SK-N-SH (cell line): ENCODE measurements at regions not wholly inside any gene's neighbourhood (a gene's known extent, or its start where the extent isn't known, plus 50 kb on each side); places are given as distances from the start of the nearest gene placed in this dataset.

Experiments used
- CTCF ChIA-PET: fragments of 300-600, 350-600 bp; formaldehyde crosslinking; extraction: SDS; loops from one replicate; lab custom pipeline; 2021; lab: Yijun Ruan, JAX
- POLR2A ChIA-PET: fragments of 350-600 bp; sonication (Branson Sonifier 250); formaldehyde crosslinking; extraction: SDS; loops from one replicate; lab custom pipeline; 2020; ENCODE audit warnings: antibody characterized with exemption, inconsistent platforms; lab: Yijun Ruan, JAX
- DNase-seq: peaks from one replicate; pipeline ENCODE4 v3.0.0; 2012
- H2AFZ ChIP-seq: fragments of 200-600 bp; sonication (generic); 2 replicates; pipeline ENCODE4 v1.8.1; 2016; ENCODE audit warnings: antibody characterized with exemption, mild to moderate bottlenecking, low read depth
- H3F3A ChIP-seq: fragments of 200-600 bp; sonication (generic); replicated peaks from 2 replicates; pipeline ENCODE3; 2016; ENCODE audit warnings: antibody characterized with exemption, mild to moderate bottlenecking; ENCODE audit not compliant: insufficient read depth
- H3K27ac ChIP-seq, 2 experiments: fragments of 200-500 bp in 1 of 2; fragments of 200-600 bp in 1 of 2; sonication (Bioruptor generic) in 1 of 2; sonication (generic), shearing (Covaris generic) in 1 of 2; 2 replicates each; pipeline versions ENCODE4 v1.5.1 to v1.6.1; 2014 to 2016; ENCODE audit warnings: low read depth in 2 of 2, inconsistent platforms in 1 of 2, low read length in 1 of 2, mild to moderate bottlenecking in 1 of 2, mixed read lengths in 1 of 2
- H3K27me3 ChIP-seq: fragments of 200-600 bp; sonication (generic), shearing (Covaris generic); 2 replicates; pipeline ENCODE4 v1.6.1; 2016; ENCODE audit warnings: mixed run types; ENCODE audit not compliant: insufficient read depth
- H3K36me3 ChIP-seq, 2 experiments: fragments of 200-500 bp in 1 of 2; fragments of 200-600 bp in 1 of 2; sonication (Bioruptor generic) in 1 of 2; sonication (generic) in 1 of 2; replicated peaks in 1 of 2; 2 replicates each; pipeline versions ENCODE3 to v1.5.1; 2014 to 2016; ENCODE audit warnings: low read length in 1 of 2, mild to moderate bottlenecking in 1 of 2; ENCODE audit not compliant: insufficient read depth in 2 of 2, control insufficient read depth in 1 of 2
- H3K4me1 ChIP-seq, 2 experiments: fragments of 200-500 bp in 1 of 2; fragments of 200-600 bp in 1 of 2; sonication (Bioruptor generic) in 1 of 2; sonication (generic), shearing (Covaris generic) in 1 of 2; 2 replicates each; pipeline versions ENCODE4 v1.5.1 to v1.6.1; 2014 to 2016; ENCODE audit warnings: low read depth in 1 of 2, low read length in 1 of 2, mixed run types in 1 of 2; ENCODE audit not compliant: insufficient read depth in 2 of 2, control insufficient read depth in 1 of 2
- H3K4me2 ChIP-seq: fragments of 200-600 bp; sonication (generic), shearing (Covaris generic); 2 replicates; pipeline ENCODE4 v1.6.1; 2017; ENCODE audit warnings: mixed run types
- H3K4me3 ChIP-seq, 2 experiments: fragments of 200-500 bp in 1 of 2; fragments of 200-600 bp in 1 of 2; sonication (Bioruptor generic) in 1 of 2; sonication (generic), shearing (Covaris generic) in 1 of 2; 2 replicates each; pipeline versions ENCODE4 v1.5.1 to v1.8.1; 2014 to 2016; ENCODE audit warnings: low read depth in 2 of 2, inconsistent platforms in 1 of 2, low read length in 1 of 2, mild to moderate bottlenecking in 1 of 2, mixed read lengths in 1 of 2, moderate library complexity in 1 of 2
- H3K79me2 ChIP-seq: fragments of 200-600 bp; sonication (generic); 2 replicates; pipeline ENCODE4 v1.8.1; 2017; ENCODE audit warnings: mild to moderate bottlenecking; ENCODE audit not compliant: insufficient read depth
- H3K9ac ChIP-seq: fragments of 200-600 bp; sonication (generic); 2 replicates; pipeline ENCODE4 v1.6.1; 2017; ENCODE audit warnings: mixed run types
- H3K9me2 ChIP-seq: fragments of 200-600 bp; sonication (generic); 2 replicates; pipeline ENCODE4 v1.6.1; 2017; ENCODE audit warnings: mixed run types
- H3K9me3 ChIP-seq: fragments of 200-600 bp; sonication (generic); 2 replicates; pipeline ENCODE4 v1.6.1; 2017; ENCODE audit warnings: mixed run types, mild to moderate bottlenecking, moderate library complexity
- H4K20me1 ChIP-seq: fragments of 200-600 bp; sonication (generic); 2 replicates; pipeline ENCODE4 v1.6.1; 2017; ENCODE audit warnings: mild to moderate bottlenecking, mixed run types; ENCODE audit not compliant: insufficient read depth
- ELF1 ChIP-seq: IDR thresholded peaks from 2 replicates; pipeline ENCODE4 v1.4.0; 2012
- EZH2phosphoT487 ChIP-seq: fragments of 200-600 bp; sonication (generic); IDR thresholded peaks from 2 replicates; pipeline ENCODE4 v1.6.1; 2017; ENCODE audit warnings: low read depth, mixed run types, mild to moderate bottlenecking, antibody characterized with exemption, moderate library complexity, borderline replicate concordance
- FOXJ3 ChIP-seq: sonication (generic); formaldehyde crosslinking; IDR thresholded peaks from 2 replicates; pipeline ENCODE4 v1.5.1; 2020; ENCODE audit warnings: mild to moderate bottlenecking, missing genetic modification reagents
- FOXM1 ChIP-seq: IDR thresholded peaks from 2 replicates; pipeline ENCODE4 v1.4.0; 2012; ENCODE audit warnings: low read depth, mild to moderate bottlenecking
- GABPA ChIP-seq: IDR thresholded peaks from 2 replicates; pipeline ENCODE4 v1.4.0; 2012; ENCODE audit warnings: low read depth, mild to moderate bottlenecking
- GATA2 ChIP-seq: sonication (generic); formaldehyde crosslinking; IDR thresholded peaks from 2 replicates; pipeline ENCODE4 v1.5.0; 2020; ENCODE audit warnings: mild to moderate bottlenecking, missing genetic modification reagents
- IRF3 ChIP-seq: fragments of 150-350 bp; IDR thresholded peaks from 2 replicates; pipeline ENCODE4 v1.6.1; 2016; ENCODE audit warnings: mild to moderate bottlenecking, low read depth, low read length
- MAX ChIP-seq: IDR thresholded peaks from 2 replicates; pipeline ENCODE4 v1.4.0; 2012; ENCODE audit warnings: low read depth
- NFIC ChIP-seq: IDR thresholded peaks from 2 replicates; pipeline ENCODE4 v1.4.0; 2012; ENCODE audit warnings: borderline replicate concordance
- REST ChIP-seq: IDR thresholded peaks from 2 replicates; pipeline ENCODE4 v1.6.1; 2012; ENCODE audit warnings: mild to moderate bottlenecking, low read depth, low read length, moderate library complexity
- RFX5 ChIP-seq: IDR thresholded peaks from 2 replicates; pipeline ENCODE4 v1.6.1; 2012; ENCODE audit warnings: mild to moderate bottlenecking, improper control_type of control experiment, low read length
- SIN3A ChIP-seq: IDR thresholded peaks from 2 replicates; pipeline ENCODE4 v1.6.1; 2012; ENCODE audit warnings: low read depth, mild to moderate bottlenecking, low read length, moderate library complexity, borderline replicate concordance
- SMC3 ChIP-seq: IDR thresholded peaks from 2 replicates; pipeline ENCODE4 v1.6.1; 2012; ENCODE audit warnings: low read depth, low read length, improper control_type of control experiment
- USF1 ChIP-seq: IDR thresholded peaks from 2 replicates; pipeline ENCODE4 v1.4.0; 2012; ENCODE audit warnings: low read depth, borderline replicate concordance
- YY1 ChIP-seq: IDR thresholded peaks from 2 replicates; pipeline ENCODE4 v1.4.0; 2012; ENCODE audit warnings: low read depth, mild to moderate bottlenecking
- WGBS: methylation state at CpG from one replicate; pipeline ENCODE4 v1.1.6; 2017; ENCODE audit warnings: low lambda C conversion rate; 5-methylcytosine and 5-hydroxymethylcytosine counted together

GRCh38 chr3:59508273-59508672, 458.4 kb upstream of the CFAP20DC start:
- H3K4me2 ChIP-seq, result no peak overlapping the region
- H3K4me1 ChIP-seq, result no peaks in the 10 kb centered on the region
- no peaks in the 10 kb centered on the region for H3K79me2 ChIP-seq
- H3K4me3 ChIP-seq, result no peak overlapping the region
- no peak for TF ChIP-seq YY1
- no peak for TF ChIP-seq REST
- no peak for TF ChIP-seq NFIC
- no peak for TF ChIP-seq GATA2
- TF ChIP-seq MAX, result no peak
- no peak for TF ChIP-seq FOXM1
- no peak for TF ChIP-seq FOXJ3
- TF ChIP-seq SMC3, result no peak
- TF ChIP-seq SIN3A, result no peak
- TF ChIP-seq GABPA, result no peak
- no peak for TF ChIP-seq EZH2phosphoT487
- no peak for TF ChIP-seq RFX5
- TF ChIP-seq USF1, result no peak
- no peak for TF ChIP-seq ELF1
- no peak for TF ChIP-seq IRF3
- H3K9me2 ChIP-seq, result no peaks in the 10 kb centered on the region; the same call in 1 of the 2 replicates
- no peaks in the 10 kb centered on the region for H3K36me3 ChIP-seq
- no peaks in the 10 kb centered on the region for H3F3A ChIP-seq
- H3K9ac ChIP-seq, result no peak overlapping the region
- H3K27ac ChIP-seq, result no peak overlapping the region
- H3K27me3 ChIP-seq, result no peaks in the 10 kb centered on the region; the same call in 1 of the 2 replicates
- no peaks in the 10 kb centered on the region for H4K20me1 ChIP-seq
- H3K9me3 ChIP-seq, result no peaks in the 10 kb centered on the region
- 49% methylated on average over 10 of the region's 10 CpGs for WGBS
- H2AFZ ChIP-seq, result no peak overlapping the region
- POLR2A ChIA-PET, result no interaction called here
- CTCF ChIA-PET, result no interaction called here
- DNase-seq, result no peak
